Neural progenitor cell (in vitro differentiated cells): ENCODE measurements at regions not wholly inside any gene's neighbourhood (a gene's known extent, or its start where the extent isn't known, plus 50 kb on each side); places are given as distances from the start of the nearest gene placed in this dataset.
A peak's percentile ranks its signal among the peaks of the same experiment; 100 is the strongest.

Experiments used
- EZH2 ChIP-seq: fragments of 200-600 bp; sonication (generic); IDR thresholded peaks from 2 replicates; pipeline ENCODE4 v1.6.1; 2017; ENCODE audit warnings: antibody characterized with exemption, mild to moderate bottlenecking, moderate library complexity
- TF ChIP-seq, protein P1 (sequence below): fragments of 200-600 bp; sonication (generic); IDR thresholded peaks from 2 replicates; pipeline ENCODE4 v1.5.1; 2017; ENCODE audit warnings: antibody characterized with exemption, mild to moderate bottlenecking

DNA sequence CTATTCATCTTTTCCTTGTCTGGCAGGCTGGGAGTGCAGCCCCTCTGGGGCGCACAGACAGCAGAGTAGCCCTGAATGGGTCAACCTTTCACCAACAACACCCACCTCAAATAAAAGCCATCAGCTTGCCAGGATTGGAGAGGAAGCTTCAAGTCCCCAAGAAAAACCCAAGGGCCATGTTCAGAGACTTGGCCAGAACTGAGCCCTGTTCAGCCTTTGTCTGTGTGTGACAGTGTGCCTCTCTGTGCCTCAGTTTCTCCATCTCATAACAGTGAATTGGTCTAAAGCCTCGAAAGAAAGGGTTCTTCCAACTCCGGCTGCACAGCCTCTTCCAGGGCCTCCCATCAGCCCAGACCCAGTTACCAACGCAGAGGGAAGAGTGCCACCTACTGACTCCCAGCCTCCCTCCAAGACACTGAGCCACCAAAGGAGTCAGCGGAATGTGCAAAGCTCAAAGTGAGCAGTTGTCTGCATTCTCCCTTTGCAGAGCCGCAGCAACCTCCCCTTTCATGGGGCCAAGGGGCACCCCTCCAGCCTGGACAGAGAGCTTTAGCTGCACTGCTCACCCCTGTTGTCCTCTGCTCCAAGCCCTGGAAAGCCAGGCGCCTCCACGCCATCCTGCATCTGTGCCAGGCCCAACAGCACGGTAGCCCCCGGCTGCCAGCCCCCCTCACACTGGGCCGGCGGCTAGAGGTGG lies 82.7 kb upstream of the TOP1 start:
- TF ChIP-seq, protein P1, sequence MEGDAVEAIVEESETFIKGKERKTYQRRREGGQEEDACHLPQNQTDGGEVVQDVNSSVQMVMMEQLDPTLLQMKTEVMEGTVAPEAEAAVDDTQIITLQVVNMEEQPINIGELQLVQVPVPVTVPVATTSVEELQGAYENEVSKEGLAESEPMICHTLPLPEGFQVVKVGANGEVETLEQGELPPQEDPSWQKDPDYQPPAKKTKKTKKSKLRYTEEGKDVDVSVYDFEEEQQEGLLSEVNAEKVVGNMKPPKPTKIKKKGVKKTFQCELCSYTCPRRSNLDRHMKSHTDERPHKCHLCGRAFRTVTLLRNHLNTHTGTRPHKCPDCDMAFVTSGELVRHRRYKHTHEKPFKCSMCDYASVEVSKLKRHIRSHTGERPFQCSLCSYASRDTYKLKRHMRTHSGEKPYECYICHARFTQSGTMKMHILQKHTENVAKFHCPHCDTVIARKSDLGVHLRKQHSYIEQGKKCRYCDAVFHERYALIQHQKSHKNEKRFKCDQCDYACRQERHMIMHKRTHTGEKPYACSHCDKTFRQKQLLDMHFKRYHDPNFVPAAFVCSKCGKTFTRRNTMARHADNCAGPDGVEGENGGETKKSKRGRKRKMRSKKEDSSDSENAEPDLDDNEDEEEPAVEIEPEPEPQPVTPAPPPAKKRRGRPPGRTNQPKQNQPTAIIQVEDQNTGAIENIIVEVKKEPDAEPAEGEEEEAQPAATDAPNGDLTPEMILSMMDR, result peak; percentile 85
- no peak for TF ChIP-seq EZH2
